Liver (tissue), 3 donors: ENCODE measurements at regions not wholly inside any gene's neighbourhood (a gene's known extent, or its start where the extent isn't known, plus 50 kb on each side); places are given as distances from the start of the nearest gene placed in this dataset.

ENCODE experiments used
- ATF3 ChIP-seq: IDR thresholded peaks from 2 replicates; pipeline ENCODE4 v1.6.1; 2016; ENCODE audit warnings: antibody characterized with exemption
- EGR1 ChIP-seq, 2 donors: IDR thresholded peaks; 2 replicates each; pipeline ENCODE4 v1.6.1; 2016 to 2018; ENCODE audit warnings: antibody characterized with exemption in 2 of 2, low read depth in 2 of 2
- FOXA2 ChIP-seq: IDR thresholded peaks from 2 replicates; pipeline ENCODE4 v1.6.1; 2016; ENCODE audit warnings: antibody characterized with exemption
- HNF4A ChIP-seq, 2 donors: conservative IDR thresholded peaks; 2 replicates each; pipeline ENCODE4 v1.6.1; 2016; ENCODE audit warnings: antibody characterized with exemption in 2 of 2, mild to moderate bottlenecking in 2 of 2
- JUND ChIP-seq, 2 donors: IDR thresholded peaks; 2 replicates each; pipeline ENCODE4 v1.6.1; 2016; ENCODE audit warnings: antibody characterized with exemption in 2 of 2
- MAX ChIP-seq: IDR thresholded peaks from 2 replicates; pipeline ENCODE4 v1.6.1; 2016; ENCODE audit warnings: antibody characterized with exemption
- NR2F2 ChIP-seq: IDR thresholded peaks from 2 replicates; pipeline ENCODE4 v1.6.1; 2016; ENCODE audit warnings: antibody characterized with exemption
- RAD21 ChIP-seq, 2 donors: IDR thresholded peaks; 2 replicates each; pipeline ENCODE4 v1.6.1; 2016; ENCODE audit warnings: antibody characterized with exemption in 2 of 2, mild to moderate bottlenecking in 2 of 2
- REST ChIP-seq: IDR thresholded peaks from 2 replicates; pipeline ENCODE4 v1.6.1; 2016; ENCODE audit warnings: antibody characterized with exemption, mild to moderate bottlenecking
- SP1 ChIP-seq: IDR thresholded peaks from 2 replicates; pipeline ENCODE4 v1.6.1; 2018; ENCODE audit warnings: antibody characterized with exemption, mild to moderate bottlenecking
- TAF1 ChIP-seq: conservative IDR thresholded peaks from 2 replicates; pipeline ENCODE4 v1.6.1; 2016; ENCODE audit warnings: antibody characterized with exemption, mild to moderate bottlenecking
- YY1 ChIP-seq: IDR thresholded peaks from 2 replicates; pipeline ENCODE4 v1.6.1; 2016; ENCODE audit warnings: antibody characterized with exemption, mild to moderate bottlenecking
- TF ChIP-seq, protein P1 (sequence below): fragments of 150-350 bp; IDR thresholded peaks from 2 replicates; pipeline ENCODE4 v1.5.1; 2017; ENCODE audit warnings: improper control_type of control experiment, low read depth, low read length; ENCODE audit not compliant: missing input control
- TF ChIP-seq, protein P2 (sequence below): IDR thresholded peaks from 2 replicates; pipeline ENCODE4 v1.6.1; 2016; ENCODE audit warnings: antibody characterized with exemption
- donor health status: healthy.
- donor health status: healthy.

DNA sequence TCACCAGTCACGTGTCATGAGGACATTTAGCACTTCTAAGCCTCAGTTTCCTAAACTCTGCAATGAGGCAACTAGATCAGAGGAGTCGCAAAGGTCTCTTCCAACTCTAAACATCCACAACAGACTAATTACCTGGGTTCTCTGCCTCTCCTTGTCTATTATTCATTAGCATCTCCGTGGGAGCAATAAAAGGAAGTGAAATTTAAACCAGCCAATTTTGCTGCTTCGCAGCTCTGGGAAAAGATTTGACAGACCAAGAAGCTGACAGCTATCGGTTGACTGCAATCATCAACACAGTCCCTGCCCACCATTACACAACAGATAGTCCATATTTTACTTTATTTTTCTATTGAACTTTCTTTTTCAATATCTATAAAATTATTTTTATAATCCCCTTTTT lies 308.9 kb downstream of the NR2F1-AS1 start:
- TF ChIP-seq, protein P1, sequence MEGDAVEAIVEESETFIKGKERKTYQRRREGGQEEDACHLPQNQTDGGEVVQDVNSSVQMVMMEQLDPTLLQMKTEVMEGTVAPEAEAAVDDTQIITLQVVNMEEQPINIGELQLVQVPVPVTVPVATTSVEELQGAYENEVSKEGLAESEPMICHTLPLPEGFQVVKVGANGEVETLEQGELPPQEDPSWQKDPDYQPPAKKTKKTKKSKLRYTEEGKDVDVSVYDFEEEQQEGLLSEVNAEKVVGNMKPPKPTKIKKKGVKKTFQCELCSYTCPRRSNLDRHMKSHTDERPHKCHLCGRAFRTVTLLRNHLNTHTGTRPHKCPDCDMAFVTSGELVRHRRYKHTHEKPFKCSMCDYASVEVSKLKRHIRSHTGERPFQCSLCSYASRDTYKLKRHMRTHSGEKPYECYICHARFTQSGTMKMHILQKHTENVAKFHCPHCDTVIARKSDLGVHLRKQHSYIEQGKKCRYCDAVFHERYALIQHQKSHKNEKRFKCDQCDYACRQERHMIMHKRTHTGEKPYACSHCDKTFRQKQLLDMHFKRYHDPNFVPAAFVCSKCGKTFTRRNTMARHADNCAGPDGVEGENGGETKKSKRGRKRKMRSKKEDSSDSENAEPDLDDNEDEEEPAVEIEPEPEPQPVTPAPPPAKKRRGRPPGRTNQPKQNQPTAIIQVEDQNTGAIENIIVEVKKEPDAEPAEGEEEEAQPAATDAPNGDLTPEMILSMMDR, result no peak
- no peak for TF ChIP-seq REST
- no peak for TF ChIP-seq RAD21 (IDR thresholded peaks at IDR 0.05)
- TF ChIP-seq TAF1, result no peak
- no peak for TF ChIP-seq MAX
- no peak for TF ChIP-seq EGR1 (IDR thresholded peaks at IDR 0.05; ENCODE audit: low read depth in 2 of 2)
- TF ChIP-seq NR2F2, result no peak
- no peak for TF ChIP-seq SP1
- TF ChIP-seq ATF3, result no peak
- no peak for TF ChIP-seq YY1
- no peak for TF ChIP-seq HNF4A (conservative IDR thresholded peaks at IDR 0.05)
- TF ChIP-seq JUND (IDR thresholded peaks at IDR 0.05), result no peak
- TF ChIP-seq FOXA2, result no peak
- TF ChIP-seq, protein P2, sequence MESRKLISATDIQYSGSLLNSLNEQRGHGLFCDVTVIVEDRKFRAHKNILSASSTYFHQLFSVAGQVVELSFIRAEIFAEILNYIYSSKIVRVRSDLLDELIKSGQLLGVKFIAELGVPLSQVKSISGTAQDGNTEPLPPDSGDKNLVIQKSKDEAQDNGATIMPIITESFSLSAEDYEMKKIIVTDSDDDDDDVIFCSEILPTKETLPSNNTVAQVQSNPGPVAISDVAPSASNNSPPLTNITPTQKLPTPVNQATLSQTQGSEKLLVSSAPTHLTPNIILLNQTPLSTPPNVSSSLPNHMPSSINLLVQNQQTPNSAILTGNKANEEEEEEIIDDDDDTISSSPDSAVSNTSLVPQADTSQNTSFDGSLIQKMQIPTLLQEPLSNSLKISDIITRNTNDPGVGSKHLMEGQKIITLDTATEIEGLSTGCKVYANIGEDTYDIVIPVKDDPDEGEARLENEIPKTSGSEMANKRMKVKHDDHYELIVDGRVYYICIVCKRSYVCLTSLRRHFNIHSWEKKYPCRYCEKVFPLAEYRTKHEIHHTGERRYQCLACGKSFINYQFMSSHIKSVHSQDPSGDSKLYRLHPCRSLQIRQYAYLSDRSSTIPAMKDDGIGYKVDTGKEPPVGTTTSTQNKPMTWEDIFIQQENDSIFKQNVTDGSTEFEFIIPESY, result no peak
